ENCODE measurements at regions not wholly inside any gene's neighbourhood (a gene's known extent, or its start where the extent isn't known, plus 50 kb on each side); places are given as distances from the start of the nearest gene placed in this dataset.

GRCh38 chr18:41199212-41199611 is 755.8 kb upstream of the PIK3C3 start (continued):
- TF ChIP-seq BCLAF1 (IDR thresholded peaks at IDR 0.05) = no peak
- no peak for TF ChIP-seq NFXL1 (IDR thresholded peaks at IDR 0.05; ENCODE audit: borderline replicate concordance)
- no peak for TF ChIP-seq HDAC6 (IDR thresholded peaks at IDR 0.05; ENCODE audit: unreplicated experiment)
- TF ChIP-seq E2F8 (IDR thresholded peaks at IDR 0.05; ENCODE audit: low read depth, partially characterized antibody) = no peak
- TF ChIP-seq ZNF622 (IDR thresholded peaks at IDR 0.05) = no peak
- TF ChIP-seq JUNB (IDR thresholded peaks at IDR 0.05) = no peak
- no peak for TF ChIP-seq POU2F2 (IDR thresholded peaks at IDR 0.05; ENCODE audit: borderline replicate concordance, low read depth, low read length)

GRCh38 chr18:41197967-41198366 is 757.1 kb upstream of the PIK3C3 start:
- no peak overlapping the region for H3K9ac ChIP-seq (ENCODE audit: control insufficient read depth, insufficient read depth, low read length)
- intact Hi-C loops (cut with micrococcal nuclease; ENCODE audit: unreplicated experiment) = no loop called here
- no peak for TF ChIP-seq NRF1 (conservative IDR thresholded peaks at IDR 0.05; ENCODE audit: low read depth, low read length)
- H3K27ac ChIP-seq (ENCODE audit: control insufficient read depth, insufficient read depth) = no peak overlapping the region
- no peak overlapping the region for H3K4me2 ChIP-seq (ENCODE audit: control insufficient read depth, insufficient read depth)
- no peaks in the 10 kb centered on the region for H3K9me3 ChIP-seq (replicated peaks; ENCODE audit: control insufficient read depth, insufficient read depth, low read length)
- ChIA-PET RAD21 (ENCODE audit: unreplicated experiment) (no interaction called here), POLR2A (no interaction called here), CTCF (no interaction called here), SMC1A (ENCODE audit: uncharacterized antibody, unreplicated experiment) (no interaction called here)
- WGBS (ENCODE audit: insufficient coverage, insufficient replicate concordance, low lambda C conversion rate, missing lambda C conversion rate) = 0% methylated on average over 2 of the region's 2 CpGs
- no peak overlapping the region for H3K4me3 ChIP-seq
- in situ Hi-C loops (cut with MboI) = no loop called here
- FAIRE-seq = no peak
- H3K79me2 ChIP-seq (ENCODE audit: control insufficient read depth, insufficient read depth, low read length) = no peaks in the 10 kb centered on the region
- no TSS peak for BruUV-seq (replicated peaks)
- no peaks in the 10 kb centered on the region for H3K36me3 ChIP-seq (ENCODE audit: control insufficient read depth in 2 of 2, insufficient read depth in 2 of 2, low read length in 1 of 2)
- ATAC-seq = no peak
- no peak overlapping the region for H2AFZ ChIP-seq (ENCODE audit: control insufficient read depth, low read depth, low read length)
- no peaks in the 10 kb centered on the region for H3K27me3 ChIP-seq (replicated peaks in 1 of 2; ENCODE audit: control insufficient read depth in 2 of 2, insufficient read depth in 2 of 2, low read length in 1 of 2)
- H3K4me1 ChIP-seq (ENCODE audit: control insufficient read depth, insufficient read depth, low read length) = no peaks in the 10 kb centered on the region
- H4K20me1 ChIP-seq (ENCODE audit: control insufficient read depth, insufficient read depth) = no peaks in the 10 kb centered on the region
- no peak for DNase-seq (ENCODE audit: low read depth, low spot score)

All from GM12878 (cell line).